Breast epithelium (tissue), 4 donors: ENCODE measurements at regions not wholly inside any gene's neighbourhood (a gene's known extent, or its start where the extent isn't known, plus 50 kb on each side); places are given as distances from the start of the nearest gene placed in this dataset.

ENCODE experiments used
- DNase-seq, 2 donors: peaks; one replicate each; pipeline ENCODE4 v3.0.0-alpha.2; 2019; ENCODE audit warnings: low spot score in 2 of 2
- H3K27ac ChIP-seq, 2 donors: fragments of 200-600 bp; sonication (generic) in 1 of 2; one replicate each; pipeline ENCODE4 v1.5.1; 2016 to 2019; ENCODE audit warnings: mild to moderate bottlenecking in 1 of 2
- H3K27me3 ChIP-seq, 2 donors: fragments of 200-600 bp; sonication (generic) in 1 of 2; one replicate each; pipeline versions ENCODE4 v1.5.1 to v1.6.0; 2017 to 2019; ENCODE audit warnings: control low read depth in 1 of 2, mild to moderate bottlenecking in 1 of 2
- H3K36me3 ChIP-seq: fragments of 200-600 bp; one replicate; pipeline ENCODE4 v1.5.1; 2019
- H3K4me1 ChIP-seq, 2 donors: fragments of 200-600 bp; sonication (generic); one replicate each; pipeline ENCODE4 v1.5.1; 2016 to 2019; ENCODE audit warnings: control low read depth in 1 of 2
- H3K4me3 ChIP-seq, 3 donors: fragments of 200-600 bp; sonication (generic); 1 replicate in 2 of 3; 2 replicates in 1 of 3; pipeline ENCODE4 v1.5.1; 2016 to 2019; ENCODE audit warnings: mild to moderate bottlenecking in 3 of 3, moderate library complexity in 2 of 3
- H3K9me3 ChIP-seq, 2 donors: fragments of 200-600 bp; sonication (generic) in 1 of 2; one replicate each; pipeline ENCODE4 v1.5.1; 2016 to 2019; ENCODE audit warnings: control low read depth in 1 of 2
- POLR2A ChIP-seq: fragments of 450-650 bp; IDR thresholded peaks from one replicate; pipeline ENCODE4 v1.6.1; 2016; ENCODE audit warnings: antibody characterized with exemption, mild to moderate bottlenecking, moderate library complexity
- POLR2AphosphoS5 ChIP-seq, 3 donors: sonication (generic); formaldehyde crosslinking; IDR thresholded peaks; one replicate each; pipeline ENCODE4 v1.6.1; 2017; ENCODE audit warnings: antibody characterized with exemption in 3 of 3
- intact Hi-C: fragments of 100-400 bp; cut with DNase I; formaldehyde crosslinking; loops from one replicate; pipeline ENCODE4 v1.15.1; 2023; ENCODE audit warnings: low total_unique reads
- TF ChIP-seq, protein P1 (sequence below), 3 donors: fragments of 450-650 bp; IDR thresholded peaks; one replicate each; pipeline ENCODE4 v1.5.1; 2016 to 2017; ENCODE audit warnings: antibody characterized with exemption in 3 of 3, mild to moderate bottlenecking in 3 of 3, moderate library complexity in 3 of 3

DNA sequence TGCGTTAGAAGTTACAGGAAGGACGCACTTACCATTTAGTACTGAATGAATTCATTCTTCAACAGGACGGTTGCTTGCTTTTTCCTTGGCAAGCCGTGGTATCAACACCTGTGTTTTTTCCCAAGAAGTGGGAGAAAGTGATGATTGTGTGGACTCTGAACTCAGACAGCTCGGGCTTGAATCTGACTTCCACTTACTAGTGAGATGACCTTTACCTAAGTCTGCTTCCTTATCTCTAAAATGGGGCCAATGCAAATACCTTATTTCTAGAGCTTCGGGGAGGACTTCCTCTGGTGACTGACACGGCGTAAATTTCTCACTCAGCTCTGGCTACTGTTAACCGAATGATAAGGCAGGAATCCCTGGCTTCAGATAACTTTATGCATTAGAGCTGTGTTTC lies 146.8 kb upstream of the RBPJ start:
- H3K9me3 ChIP-seq: no peaks in the 10 kb centered on the region
- TF ChIP-seq, protein P1, sequence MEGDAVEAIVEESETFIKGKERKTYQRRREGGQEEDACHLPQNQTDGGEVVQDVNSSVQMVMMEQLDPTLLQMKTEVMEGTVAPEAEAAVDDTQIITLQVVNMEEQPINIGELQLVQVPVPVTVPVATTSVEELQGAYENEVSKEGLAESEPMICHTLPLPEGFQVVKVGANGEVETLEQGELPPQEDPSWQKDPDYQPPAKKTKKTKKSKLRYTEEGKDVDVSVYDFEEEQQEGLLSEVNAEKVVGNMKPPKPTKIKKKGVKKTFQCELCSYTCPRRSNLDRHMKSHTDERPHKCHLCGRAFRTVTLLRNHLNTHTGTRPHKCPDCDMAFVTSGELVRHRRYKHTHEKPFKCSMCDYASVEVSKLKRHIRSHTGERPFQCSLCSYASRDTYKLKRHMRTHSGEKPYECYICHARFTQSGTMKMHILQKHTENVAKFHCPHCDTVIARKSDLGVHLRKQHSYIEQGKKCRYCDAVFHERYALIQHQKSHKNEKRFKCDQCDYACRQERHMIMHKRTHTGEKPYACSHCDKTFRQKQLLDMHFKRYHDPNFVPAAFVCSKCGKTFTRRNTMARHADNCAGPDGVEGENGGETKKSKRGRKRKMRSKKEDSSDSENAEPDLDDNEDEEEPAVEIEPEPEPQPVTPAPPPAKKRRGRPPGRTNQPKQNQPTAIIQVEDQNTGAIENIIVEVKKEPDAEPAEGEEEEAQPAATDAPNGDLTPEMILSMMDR (IDR thresholded peaks at IDR 0.05): no peak
- no peak for TF ChIP-seq POLR2AphosphoS5 (IDR thresholded peaks at IDR 0.05)
- no peak for TF ChIP-seq POLR2A
- no peaks in the 10 kb centered on the region for H3K36me3 ChIP-seq
- no peaks in the 10 kb centered on the region for H3K27me3 ChIP-seq
- no peak for DNase-seq
- H3K4me3 ChIP-seq: no peak overlapping the region
- H3K27ac ChIP-seq: no peak overlapping the region
- H3K4me1 ChIP-seq: no peaks in the 10 kb centered on the region
- intact Hi-C loops: no loop called here

DNA sequence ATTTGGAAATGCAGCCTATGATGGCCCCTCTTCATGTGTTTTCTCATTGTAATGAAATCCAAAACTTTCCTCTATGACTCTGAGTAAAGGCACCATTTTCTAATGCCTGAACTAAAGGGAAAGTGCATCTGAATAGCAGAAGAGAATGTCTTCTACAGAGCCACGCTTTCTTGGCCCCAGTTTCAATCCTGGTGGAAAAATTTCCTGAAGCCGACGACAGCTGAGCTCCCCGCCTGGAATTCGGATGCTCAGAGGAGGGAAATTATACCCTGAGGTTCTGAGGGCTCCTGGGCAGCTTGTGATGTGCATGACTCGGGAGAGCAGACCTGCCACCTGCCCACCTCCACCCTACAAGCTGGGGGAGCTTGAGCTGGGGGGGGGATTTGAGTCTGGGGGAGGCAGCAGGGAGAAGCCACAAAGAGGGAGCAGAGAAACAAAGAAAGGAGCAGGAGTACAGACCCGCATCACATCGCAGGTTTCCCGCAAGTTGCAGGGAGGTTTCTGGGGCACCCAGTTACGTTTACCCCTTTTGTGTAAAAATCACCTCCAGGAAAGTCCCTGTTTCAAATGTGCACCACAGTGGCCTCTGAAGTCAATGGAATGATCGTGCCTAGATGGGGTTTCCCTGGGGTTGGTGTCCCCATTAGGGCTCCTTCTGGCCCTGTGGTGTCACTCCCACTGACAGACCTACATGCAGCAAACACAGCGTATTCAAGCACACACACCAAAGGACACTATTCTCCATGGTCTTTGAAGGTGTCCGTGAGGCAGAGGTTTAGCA lies 145.6 kb upstream of the RBPJ start:
- TF ChIP-seq POLR2A: no peak
- TF ChIP-seq, protein P1 (IDR thresholded peaks at IDR 0.05): no peak
- no peak for TF ChIP-seq POLR2AphosphoS5 (IDR thresholded peaks at IDR 0.05)
- no peak overlapping the region for H3K27ac ChIP-seq
- no peak overlapping the region for H3K4me3 ChIP-seq
- H3K27me3 ChIP-seq: no peaks in the 10 kb centered on the region
- H3K36me3 ChIP-seq: no peaks in the 10 kb centered on the region
- no peaks in the 10 kb centered on the region for H3K9me3 ChIP-seq
- no peaks in the 10 kb centered on the region for H3K4me1 ChIP-seq
- intact Hi-C loops: no loop called here
- DNase-seq: no peak

DNA sequence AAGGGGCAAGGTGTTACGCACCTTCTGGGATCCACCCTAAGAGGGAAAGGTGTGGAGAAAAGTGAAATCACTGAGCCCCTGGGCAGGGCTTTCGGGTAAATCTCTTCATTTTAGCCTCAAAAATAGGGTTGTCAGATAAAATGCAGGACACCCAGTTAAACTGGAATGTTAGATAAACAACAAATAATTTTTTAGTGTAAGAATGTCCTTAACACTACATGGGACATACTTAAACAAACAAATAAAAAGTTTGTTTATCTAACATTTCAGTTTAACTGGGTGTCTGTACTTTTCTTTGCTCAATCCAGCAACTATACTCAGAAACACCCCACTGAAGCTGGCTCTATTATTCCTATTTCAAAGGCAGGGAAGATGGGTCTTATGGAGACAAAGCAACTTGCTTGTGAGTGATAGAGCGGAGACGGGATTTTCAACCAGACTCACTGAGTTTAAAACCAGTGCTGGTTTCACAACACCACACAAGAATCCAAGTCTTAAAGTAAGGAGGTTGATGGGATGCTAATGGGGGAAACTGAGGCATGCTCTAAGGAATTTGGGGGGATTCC lies 144.8 kb upstream of the RBPJ start:
- intact Hi-C loops: no loop called here
- Histone ChIP-seq H3K4me1 (no peaks in the 10 kb centered on the region), H3K27me3 (no peaks in the 10 kb centered on the region), H3K4me3 (no peak overlapping the region), H3K9me3 (no peaks in the 10 kb centered on the region), H3K27ac (no peak overlapping the region), H3K36me3 (no peaks in the 10 kb centered on the region)
- no peak for DNase-seq
- no peak for TF ChIP-seq POLR2A
- TF ChIP-seq POLR2AphosphoS5 (IDR thresholded peaks at IDR 0.05): no peak
- TF ChIP-seq, protein P1 (IDR thresholded peaks at IDR 0.05): no peak

DNA sequence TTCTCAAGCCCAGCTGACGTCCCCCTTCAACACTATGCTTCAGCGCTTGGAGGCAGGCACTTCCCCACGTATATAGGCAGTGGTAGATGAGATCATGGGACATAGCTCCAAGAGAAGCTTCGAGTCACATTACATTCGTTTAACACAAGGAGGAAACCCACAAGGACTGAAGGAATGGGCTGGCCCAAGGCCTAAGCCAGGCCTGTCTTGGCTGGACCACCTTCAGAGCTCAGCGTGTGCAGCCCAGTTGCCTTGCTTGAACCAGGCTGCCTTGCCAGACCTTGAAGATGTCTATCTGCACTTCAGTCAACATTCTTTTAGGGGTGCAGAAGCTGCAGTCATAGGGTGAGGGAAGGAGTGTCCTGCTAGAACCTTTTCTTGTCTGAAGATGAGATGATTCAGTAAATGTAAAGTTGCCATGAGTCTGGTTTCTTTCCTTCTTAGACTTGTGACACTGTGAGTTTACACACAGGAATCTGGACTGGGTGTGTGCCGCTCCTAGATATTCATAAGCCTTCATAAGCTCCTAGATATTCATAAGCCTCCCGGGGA lies 144.1 kb upstream of the RBPJ start:
- Histone ChIP-seq H3K9me3 (no peaks in the 10 kb centered on the region), H3K36me3 (no peaks in the 10 kb centered on the region), H3K27me3 (no peaks in the 10 kb centered on the region), H3K4me1 (no peaks in the 10 kb centered on the region), H3K27ac (no peak overlapping the region), H3K4me3 (no peak overlapping the region)
- TF ChIP-seq, protein P1 (IDR thresholded peaks at IDR 0.05): no peak
- TF ChIP-seq POLR2A: no peak
- TF ChIP-seq POLR2AphosphoS5 (IDR thresholded peaks at IDR 0.05): no peak
- intact Hi-C loops: no loop called here
- DNase-seq: no peak

DNA sequence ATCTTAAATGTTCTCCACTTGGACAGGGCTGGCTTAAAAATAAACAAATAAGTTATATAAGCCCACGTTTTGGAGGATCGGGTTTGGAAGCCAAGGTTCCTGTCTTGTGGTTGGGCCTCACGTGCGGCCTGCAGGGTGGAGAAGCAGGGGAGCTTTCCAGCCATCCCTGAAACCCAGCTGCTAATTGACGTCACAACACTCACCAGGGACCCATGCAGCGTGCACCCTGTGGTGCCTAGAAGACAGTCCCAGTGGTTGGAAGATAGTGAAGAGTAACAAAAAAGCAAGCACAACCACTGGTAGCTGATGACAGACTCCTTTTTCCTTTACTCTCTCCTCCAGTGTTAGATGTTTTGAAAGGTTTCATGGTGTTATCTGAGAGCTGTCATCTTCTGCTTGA lies 142.0 kb upstream of the RBPJ start:
- Histone ChIP-seq H3K27me3 (no peaks in the 10 kb centered on the region), H3K4me3 (no peak overlapping the region), H3K36me3 (no peaks in the 10 kb centered on the region), H3K27ac (no peak overlapping the region), H3K4me1 (no peaks in the 10 kb centered on the region), H3K9me3 (no peaks in the 10 kb centered on the region)
- DNase-seq: peak in 1 of 2 donors; percentile 21
- intact Hi-C loops: no loop called here
- peak in 1 of 3 donors; percentile 35 for TF ChIP-seq POLR2AphosphoS5 (IDR thresholded peaks at IDR 0.05)
- TF ChIP-seq, protein P1 (IDR thresholded peaks at IDR 0.05): no peak
